ENCODE measurements at regions not wholly inside any gene's neighbourhood (a gene's known extent, or its start where the extent isn't known, plus 50 kb on each side); places are given as distances from the start of the nearest gene placed in this dataset.

DNA sequence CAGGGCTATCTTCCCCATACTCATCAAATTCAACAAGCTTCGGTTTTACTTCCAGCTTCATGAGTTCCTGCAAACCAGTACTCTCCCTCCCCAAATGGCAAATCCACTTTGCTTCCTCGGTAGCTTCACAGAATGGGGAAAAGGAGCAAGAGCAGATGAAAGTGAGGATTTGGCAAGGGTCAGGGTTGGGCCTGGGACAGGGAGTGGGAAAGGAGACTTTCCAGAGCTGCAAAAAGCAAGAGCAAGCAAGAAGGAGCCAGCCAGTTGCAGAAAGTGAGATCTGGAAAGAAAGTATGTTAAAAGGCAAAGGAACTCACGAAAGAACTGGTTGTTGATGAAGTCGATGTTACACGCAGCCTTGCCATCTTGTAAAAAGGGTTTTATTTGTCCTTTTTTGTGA, 522.8 kb upstream of the TBX3 start:
- WGBS, 3 donors, result 68 to 70% (median 69%) methylated on average over 5 of the region's 5 CpGs
- H3K27ac ChIP-seq (ENCODE audit: low read depth, low read length), result no peak overlapping the region

DNA sequence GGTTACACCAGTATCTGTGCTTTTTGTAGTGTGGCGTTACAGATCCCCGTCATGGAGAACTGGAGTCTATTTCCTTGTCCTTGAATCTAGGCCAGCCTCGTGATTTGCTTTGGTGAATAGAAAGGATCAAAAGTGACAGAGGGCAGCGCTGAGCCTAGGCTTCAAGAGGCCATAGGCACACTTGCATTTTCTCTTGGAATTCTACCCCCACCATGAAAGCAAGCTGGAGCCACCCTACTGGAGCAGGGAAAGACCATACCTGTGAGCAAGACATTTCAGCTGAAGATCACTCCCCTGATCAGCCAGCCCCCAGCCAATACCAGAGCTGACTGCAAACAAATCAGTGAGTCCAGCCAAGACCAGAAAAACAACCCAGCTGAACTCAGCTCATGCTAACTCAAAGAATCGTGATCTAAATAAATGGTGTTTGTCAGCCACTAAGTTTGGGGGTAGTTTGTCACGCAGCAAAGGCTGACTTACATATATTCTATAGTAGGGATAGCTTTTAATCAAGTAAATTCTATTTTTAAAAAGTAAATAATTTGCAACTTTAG, 521.9 kb upstream of the TBX3 start:
- 54 to 70% (median 57%) methylated on average over 6 of the region's 6 CpGs for WGBS, 3 donors
- H3K27ac ChIP-seq (ENCODE audit: low read depth, low read length), result no peak overlapping the region

DNA sequence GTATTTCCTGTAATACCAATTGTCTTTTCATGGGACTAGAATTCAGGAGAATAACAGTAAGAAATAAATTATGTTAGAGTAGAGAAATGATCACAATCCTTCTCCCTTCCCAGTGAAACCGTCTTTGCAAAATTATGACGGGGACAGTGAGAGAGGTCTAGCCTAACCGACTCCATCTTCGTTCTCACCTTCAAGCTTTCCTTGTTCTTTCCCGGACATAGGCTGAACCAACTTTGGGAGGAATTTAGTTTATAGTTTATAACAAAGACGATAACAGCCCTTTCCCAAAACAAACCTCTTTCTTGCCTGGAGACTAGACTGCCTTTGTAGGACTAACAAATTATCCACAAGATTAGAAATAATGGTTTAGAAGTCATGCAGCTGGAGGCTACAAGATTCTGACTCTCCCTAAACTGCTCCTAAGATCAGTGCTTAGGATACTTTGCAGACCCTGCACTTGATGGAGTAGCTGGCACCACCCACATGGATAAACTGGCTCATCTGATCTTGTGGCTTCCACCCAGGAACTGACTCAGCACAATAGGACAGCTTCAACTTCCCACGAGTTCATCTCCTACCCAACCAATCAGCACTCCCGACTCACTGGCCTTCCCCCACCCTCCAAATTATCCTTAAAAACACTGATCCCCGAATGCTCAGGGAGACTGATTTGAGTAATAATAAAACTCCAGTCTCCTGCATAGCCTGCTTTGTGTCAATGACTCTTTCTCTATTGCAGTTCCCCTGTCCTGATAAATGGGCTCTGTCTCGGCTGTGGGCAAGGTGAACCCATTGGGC, 521.2 kb upstream of the TBX3 start:
- H3K27ac ChIP-seq (ENCODE audit: low read depth, low read length), result no peak overlapping the region
- 74 to 78% (median 76%) methylated on average over 10 of the region's 10 CpGs for WGBS, 3 donors

DNA sequence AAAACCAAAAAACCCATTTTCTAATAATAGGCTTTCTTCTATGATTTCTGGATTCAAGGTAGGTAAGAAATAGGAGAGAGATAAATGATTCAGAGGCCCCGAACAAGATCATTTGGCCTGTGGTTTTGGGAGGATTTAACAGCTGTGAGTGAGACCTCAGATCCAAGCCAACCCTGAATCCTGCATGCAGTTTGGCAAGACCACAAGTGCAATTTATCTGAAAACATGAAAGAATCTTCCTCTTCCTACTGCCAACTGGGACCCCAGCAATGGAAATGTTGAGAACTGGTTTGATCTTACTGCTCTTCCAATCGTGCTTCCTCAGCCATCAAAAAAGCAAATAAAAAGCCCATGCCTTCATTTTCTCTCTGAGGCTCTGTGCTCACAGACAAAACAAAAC, 519.7 kb upstream of the TBX3 start:
- WGBS, 3 donors, result 38 to 58% (median 58%) methylated on average over 2 of the region's 2 CpGs
- no peak overlapping the region for H3K27ac ChIP-seq (ENCODE audit: low read depth, low read length)

DNA sequence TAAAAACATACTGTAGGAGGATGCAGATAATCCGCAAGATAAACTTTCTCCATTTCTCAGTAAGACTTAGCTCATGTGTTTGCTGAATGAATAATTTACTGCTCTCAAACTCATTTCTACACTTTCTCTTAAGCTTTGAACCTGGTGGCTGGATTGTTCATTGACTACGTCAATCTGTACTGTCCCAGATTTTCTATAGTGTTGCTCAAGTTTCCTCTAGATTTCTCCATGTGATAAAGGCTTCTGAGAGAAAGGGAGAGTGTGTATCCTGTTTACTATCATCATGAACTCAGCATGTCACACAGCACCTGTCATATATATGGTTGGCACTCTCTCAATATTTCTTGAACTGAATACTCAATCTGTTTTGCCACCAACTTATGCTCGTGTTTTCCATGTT, 518.0 kb upstream of the TBX3 start:
- 62 to 82% (median 76%) methylated on average over 3 of the region's 3 CpGs for WGBS, 3 donors
- H3K27ac ChIP-seq (ENCODE audit: low read depth, low read length), result no peak overlapping the region

DNA sequence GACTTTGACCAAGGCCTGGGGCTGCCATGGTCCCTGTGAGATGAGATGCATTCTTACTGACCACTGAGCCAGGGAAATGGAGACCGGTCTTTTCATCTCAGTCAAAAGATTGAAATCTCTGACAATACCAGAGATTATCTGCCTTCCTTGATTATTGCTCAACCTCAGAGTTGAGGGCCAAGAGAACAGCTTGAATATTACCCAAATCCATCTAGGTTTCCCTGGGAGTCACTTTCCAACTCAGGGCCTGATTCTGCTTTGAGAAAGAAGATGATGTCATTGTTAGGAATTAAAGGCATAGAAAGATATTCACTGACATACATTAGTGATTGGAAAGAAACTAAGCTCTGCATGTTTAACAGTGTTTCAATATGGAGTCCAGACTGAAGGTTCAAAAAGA, 515.9 kb upstream of the TBX3 start:
- WGBS, 3 donors, result 63 to 83% (median 69%) methylated on average over 1 of the region's 1 CpG
- no peak overlapping the region for H3K27ac ChIP-seq (ENCODE audit: low read depth, low read length)

DNA sequence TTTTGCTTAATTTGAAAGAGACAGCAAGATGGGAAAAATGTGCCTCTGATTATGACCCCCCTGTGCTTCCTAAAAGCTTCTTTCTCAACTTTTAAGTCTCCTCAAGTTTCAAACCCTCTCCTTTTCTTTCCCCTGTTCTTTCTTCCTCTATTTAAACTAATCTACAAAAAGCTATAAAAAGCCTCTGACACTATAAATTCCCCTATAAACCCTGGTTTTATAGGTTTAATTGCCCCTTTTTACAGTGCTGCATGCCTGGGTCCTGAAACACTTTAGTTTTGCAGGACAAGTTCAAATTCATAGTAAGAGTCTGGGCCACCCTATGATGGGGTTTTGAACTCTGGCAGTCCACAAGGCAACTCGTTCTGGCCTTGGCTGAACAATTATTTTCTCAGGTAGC, 510.9 kb upstream of the TBX3 start:
- H3K27ac ChIP-seq (ENCODE audit: low read depth, low read length), result no peak overlapping the region
- 49 to 94% (median 66%) methylated on average over 1 of the region's 1 CpG for WGBS, 3 donors

DNA sequence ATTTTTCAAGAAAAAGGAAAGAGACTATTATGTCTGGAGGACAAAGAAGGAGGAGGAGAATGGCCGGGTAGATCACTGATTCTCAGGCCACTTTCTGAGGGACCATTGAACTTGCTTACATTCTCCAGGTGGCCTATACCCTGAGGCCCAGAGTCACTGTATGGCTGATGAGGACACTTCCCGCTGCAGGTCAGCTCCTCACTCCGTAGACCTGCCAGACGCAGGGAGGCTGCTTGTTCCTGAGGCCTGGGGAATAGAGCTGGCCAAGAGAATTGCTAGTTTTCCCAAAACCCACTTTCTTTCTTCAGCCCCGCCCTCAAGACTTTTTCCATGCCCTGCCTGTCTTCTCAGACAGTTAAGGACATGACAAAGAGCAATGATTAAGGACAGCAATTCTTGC, 510.5 kb upstream of the TBX3 start:
- 66 to 86% (median 82%) methylated on average over 5 of the region's 5 CpGs for WGBS, 3 donors
- no peak overlapping the region for H3K27ac ChIP-seq (ENCODE audit: low read depth, low read length)

DNA sequence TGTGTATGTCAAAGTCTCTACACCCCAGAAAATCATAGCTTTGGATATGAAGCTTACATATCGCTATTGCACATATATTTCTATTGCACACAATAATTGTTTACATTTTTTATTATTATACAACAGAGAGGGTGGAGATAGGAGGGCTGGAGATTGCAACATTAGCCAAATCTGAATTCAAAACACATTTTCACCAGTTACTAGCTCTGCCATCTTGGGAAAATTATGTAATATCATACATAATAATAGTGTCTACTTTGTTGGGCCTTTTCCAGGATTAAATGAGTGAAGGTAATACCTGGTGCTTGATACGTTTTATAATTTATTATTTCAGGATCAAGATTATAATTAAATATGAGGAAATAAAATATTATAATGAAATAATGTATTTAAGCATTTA, 507.4 kb upstream of the TBX3 start:
- H3K27ac ChIP-seq (ENCODE audit: low read depth, low read length), result no peak overlapping the region
- 69 to 77% (median 74%) methylated on average over 2 of the region's 2 CpGs for WGBS, 3 donors

DNA sequence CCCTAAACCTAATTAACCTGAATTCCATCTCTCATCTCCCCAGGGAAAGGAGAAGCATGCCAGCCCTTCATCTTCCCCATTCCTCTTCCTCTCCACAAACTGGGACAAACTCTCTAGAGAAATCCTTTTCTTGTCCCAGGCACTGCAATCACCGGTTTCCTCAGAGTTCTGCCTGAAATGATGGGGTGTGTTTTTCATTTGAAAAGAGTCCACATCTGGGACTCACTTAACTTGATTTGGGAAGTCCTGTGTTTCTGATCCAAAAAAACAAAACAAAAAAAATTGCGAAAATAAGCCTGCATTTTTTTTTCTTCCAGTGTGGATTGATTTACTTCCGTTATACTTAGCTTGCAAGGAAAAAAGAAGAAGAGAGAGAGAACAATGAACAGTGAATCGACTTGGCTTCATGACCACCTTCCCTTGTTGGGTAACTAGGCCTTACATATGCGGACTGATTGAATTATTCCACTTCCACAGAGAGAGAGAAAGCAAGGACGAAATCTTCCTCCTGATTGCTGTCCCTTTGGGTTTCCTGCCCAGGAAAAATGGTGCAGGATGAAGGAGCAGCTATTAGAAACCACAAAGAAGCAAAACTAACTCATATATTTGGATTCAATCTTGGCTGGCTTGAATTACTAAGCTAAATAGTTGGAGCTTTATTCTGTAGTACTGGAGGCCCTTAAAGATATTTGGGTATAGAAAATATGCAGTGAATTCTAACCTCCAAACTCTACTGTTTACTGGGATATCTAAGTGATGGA, 506.2 kb upstream of the TBX3 start:
- 38 to 63% (median 54%) methylated on average over 6 of the region's 6 CpGs for WGBS, 3 donors
- no peak overlapping the region for H3K27ac ChIP-seq (ENCODE audit: low read depth, low read length)

DNA sequence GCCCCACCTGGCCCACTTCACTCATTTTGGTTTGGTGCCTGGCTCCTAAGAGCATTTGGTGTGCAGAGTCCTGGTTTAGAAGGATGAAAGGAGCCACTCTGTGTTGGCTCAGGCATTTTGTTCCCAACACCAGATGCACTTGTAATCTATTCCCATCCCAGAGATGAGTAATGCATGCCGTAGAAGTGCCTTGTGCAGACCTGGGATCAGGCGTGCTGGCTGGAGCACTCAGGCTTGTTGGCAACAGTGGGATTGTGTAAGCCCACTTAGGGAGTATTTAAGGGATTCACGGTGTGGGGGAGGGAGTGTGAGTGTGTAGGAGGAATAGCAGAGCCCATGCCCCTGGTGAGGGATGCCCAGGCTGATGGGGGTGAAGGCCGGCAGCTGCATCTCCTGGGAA, 501.5 kb upstream of the TBX3 start:
- H3K27ac ChIP-seq (ENCODE audit: low read depth, low read length), result no peak overlapping the region
- 45 to 66% (median 61%) methylated on average over 4 of the region's 4 CpGs for WGBS, 3 donors

DNA sequence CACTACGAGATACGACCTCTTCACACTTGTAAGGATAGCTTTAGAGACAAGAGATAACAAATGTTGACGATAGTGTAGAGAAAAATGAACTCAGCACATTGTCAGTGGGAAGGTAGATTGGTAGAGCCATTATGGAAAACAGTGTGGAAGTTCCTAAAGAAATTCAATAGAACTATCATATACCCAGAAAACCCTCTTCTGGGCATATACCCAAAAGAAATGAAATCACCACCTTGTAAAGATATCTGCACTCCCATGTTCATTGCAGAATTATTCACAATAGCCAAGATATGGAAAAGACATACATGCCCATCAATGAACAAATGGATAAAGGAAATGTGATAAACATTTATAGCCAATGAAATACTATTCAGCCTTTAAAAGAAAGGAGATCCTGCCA, 499.8 kb upstream of the TBX3 start:
- no peak overlapping the region for H3K27ac ChIP-seq (ENCODE audit: low read depth, low read length)
- 59 to 94% (median 86%) methylated on average over 3 of the region's 3 CpGs for WGBS, 3 donors

DNA sequence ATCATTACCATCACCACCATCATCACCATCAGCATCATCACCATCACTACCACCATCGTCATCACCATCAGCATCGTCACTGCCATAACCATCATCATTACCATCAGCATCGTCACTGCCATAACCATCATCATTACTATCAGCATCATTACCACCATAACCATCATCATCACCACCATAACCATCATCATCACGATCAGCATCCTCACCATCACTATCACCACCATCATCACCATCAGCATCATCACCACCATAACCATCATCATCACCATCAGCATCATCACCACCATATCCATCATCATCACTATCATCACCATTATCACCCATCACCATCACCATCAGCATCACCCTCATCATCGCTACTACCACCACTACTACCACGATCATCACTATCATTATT, 493.9 kb upstream of the TBX3 start:
- WGBS, 3 donors, result 91 to 95% (median 94%) methylated on average over 6 of the region's 6 CpGs
- no peak overlapping the region for H3K27ac ChIP-seq (ENCODE audit: low read depth, low read length)

DNA sequence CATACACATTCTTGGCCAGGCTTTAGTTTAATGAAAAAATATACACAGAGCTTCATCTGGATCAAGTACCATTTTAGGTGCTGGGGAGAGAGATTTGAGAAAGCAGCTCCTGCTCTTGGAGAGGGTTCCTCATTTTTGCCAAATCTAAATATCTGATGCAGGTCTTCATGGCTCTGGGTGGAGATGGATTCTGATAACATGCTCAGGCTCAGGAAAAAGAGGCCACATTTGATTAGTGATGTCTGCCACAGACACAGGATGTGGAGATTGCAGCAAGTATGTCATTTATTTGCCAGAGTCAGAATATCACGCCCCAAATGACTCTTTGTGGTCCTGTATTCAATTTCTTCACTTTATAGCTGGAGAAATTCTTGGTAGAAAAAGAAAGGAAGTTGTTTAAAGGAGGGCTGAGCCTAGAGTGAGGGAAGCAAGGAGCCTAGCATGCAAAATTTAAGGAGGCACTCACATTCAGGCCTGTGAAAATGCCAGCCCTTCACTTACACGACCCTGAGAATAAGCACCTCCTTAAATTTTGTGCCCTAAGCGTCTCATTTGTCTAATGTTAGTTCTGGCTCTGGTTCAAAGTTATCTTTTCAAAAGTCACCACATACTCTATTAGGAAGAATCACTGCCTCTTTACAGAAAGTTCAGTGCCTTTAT, 492.9 kb upstream of the TBX3 start:
- 49 to 70% (median 66%) methylated on average over 3 of the region's 3 CpGs for WGBS, 3 donors
- no peak overlapping the region for H3K27ac ChIP-seq (ENCODE audit: low read depth, low read length)

DNA sequence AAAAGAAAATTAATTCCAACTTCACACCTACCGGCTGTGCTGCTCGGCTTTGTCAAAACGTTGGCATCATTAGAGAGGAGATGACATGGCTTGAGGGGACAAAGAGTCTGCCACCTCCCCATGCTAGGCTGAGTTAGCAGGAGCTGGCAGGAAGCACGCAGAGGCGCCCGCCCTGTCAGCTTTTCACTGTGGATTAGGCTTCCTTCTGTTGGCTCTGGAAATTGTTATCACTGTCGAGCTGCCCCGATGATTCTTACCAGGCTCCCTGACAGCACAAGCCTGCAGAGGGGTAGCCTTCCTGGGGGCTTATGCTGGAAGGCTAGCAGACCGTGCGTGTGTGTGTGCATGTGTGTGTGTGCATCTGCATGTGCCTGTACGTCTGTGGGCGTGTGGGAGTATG, 490.9 kb upstream of the TBX3 start:
- 48 to 70% (median 61%) methylated on average over 12 of the region's 12 CpGs for whole genome bisulfite sequencing, 3 donors
- H3K27ac ChIP-seq (ENCODE audit: low read depth, low read length), result no peak overlapping the region

DNA sequence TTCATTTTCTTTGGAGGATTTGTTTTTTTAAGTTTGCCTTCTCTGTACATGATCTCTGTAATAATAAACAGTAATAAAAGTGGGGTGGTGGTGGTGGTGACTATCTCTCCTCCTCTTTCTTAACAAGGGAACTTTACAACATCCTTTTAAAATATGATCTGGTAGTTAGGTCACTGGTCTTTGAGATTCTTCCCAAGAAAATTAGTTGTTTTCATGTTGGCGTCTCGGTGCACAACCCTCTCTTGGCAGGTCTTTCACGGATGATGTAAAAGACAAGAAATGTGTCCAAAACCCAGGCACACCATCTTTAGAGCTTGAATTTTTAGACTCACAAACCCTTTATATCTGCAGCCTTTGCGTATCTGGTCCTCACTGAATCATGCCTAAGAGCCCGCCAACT, 488.5 kb upstream of the TBX3 start:
- H3K27ac ChIP-seq (ENCODE audit: low read depth, low read length), result no peak overlapping the region
- WGBS, 3 donors, result 73 to 86% (median 78%) methylated on average over 5 of the region's 5 CpGs

DNA sequence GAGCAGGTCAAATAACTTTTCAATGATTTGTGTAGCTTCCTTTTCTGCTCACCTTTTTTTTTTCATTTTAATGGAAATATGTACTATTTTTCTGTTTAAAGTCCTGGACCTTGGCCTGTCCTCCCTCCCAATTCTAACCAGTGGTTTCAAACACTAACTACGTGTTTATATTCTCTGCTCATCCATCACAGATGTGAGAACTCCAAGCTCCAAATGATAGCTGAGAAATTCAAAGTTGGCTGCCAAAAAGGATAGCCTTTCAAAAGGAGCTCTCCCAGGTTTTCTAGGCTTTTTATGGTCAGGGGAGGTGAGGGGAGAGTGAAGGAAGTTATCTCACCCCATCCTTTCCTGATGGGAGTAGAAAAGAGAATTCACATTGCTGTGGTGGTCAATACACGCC, 486.0 kb upstream of the TBX3 start:
- 62 to 72% (median 67%) methylated on average over 2 of the region's 2 CpGs for WGBS, 3 donors
- H3K27ac ChIP-seq (ENCODE audit: low read depth, low read length), result no peak overlapping the region

DNA sequence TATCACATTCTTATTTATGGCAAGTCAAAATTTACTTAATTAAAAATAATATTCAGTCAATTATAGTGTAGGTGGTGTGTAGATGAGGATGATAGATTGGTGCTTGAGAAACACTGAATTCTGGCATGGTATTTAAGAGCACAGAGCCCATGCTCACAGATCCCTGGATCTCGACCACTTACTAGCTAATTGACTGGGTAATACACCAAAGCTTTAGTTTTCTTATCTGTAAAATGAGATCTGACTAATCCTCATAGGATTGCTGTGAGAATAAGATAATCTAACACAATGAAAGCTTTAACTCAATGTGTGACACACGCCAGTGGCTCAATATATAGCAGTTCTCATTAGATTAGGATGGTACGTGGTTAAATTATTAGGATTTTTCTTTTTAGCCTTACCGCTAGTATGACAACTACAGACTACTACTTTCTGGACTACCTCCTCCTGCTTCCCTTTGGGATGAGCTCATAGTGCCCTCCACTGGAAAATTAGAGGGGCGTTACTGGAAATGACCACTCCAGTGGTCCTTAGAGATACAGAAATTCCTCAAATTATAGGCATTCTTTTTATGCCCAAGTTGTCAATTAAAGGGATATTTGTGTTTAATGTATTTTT, 482.8 kb upstream of the TBX3 start:
- WGBS, 3 donors, result 48 to 75% (median 63%) methylated on average over 5 of the region's 5 CpGs

DNA sequence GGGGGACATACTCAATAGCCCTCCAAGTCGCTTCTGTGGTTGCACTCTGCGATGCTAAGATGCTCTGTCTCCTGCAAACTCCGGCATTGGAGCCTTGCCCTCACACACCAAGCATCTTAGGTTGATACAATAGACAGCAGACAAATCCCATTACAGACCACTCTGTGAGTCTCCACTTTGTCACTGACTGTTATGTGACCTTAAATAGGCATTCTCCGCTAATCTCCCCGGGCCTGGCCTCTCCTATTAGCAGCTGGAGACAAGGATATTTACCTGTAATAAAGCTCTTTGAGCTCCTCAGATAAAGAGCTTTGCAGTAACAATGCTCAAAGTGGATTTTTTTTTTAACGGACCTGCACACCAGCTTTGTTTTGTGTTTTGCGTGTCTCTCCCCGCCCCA, 479.7 kb upstream of the TBX3 start:
- WGBS, 3 donors, result 49 to 84% (median 75%) methylated on average over 8 of the region's 8 CpGs
- H3K27ac ChIP-seq (ENCODE audit: low read depth, low read length), result no peak overlapping the region

More for the DNA sequence above, 482.8 kb upstream of the TBX3 start:
- H3K27ac ChIP-seq (ENCODE audit: low read depth, low read length), result no peak overlapping the region

Measured in adipose tissue (tissue), 3 donors.